NCI-H748 (cell line): ENCODE measurements at regions not wholly inside any gene's neighbourhood (a gene's known extent, or its start where the extent isn't known, plus 50 kb on each side); places are given as distances from the start of the nearest gene placed in this dataset.
A peak's percentile ranks its signal among the peaks of the same experiment; 100 is the strongest.

Experiments
- DNase-seq: peaks from one replicate; lab custom pipeline; 2025; ENCODE audit not compliant: unreplicated experiment; lab: John Stamatoyannopoulos, UW

GRCh38 chr5:124093658-124094057, 581.7 kb downstream of the CSNK1G3 start:
- DNase-seq: no peak

GRCh38 chr5:124090115-124090514, 578.1 kb downstream of the CSNK1G3 start:
- no peak for DNase-seq

- DNase-seq: no peak
These were observed 577.6 kb downstream of the CSNK1G3 start for GRCh38 chr5:124089578-124089977.

GRCh38 chr5:124088289-124089032, 576.5 kb downstream of the CSNK1G3 start:
- DNase-seq: peak; percentile 77

- peak; percentile 37 for DNase-seq
These were observed 575.8 kb downstream of the CSNK1G3 start for GRCh38 chr5:124087752-124088151.

GRCh38 chr5:124080256-124080655, 568.3 kb downstream of the CSNK1G3 start:
- peak; percentile 14 for DNase-seq

GRCh38 chr5:124079062-124079461, 567.1 kb downstream of the CSNK1G3 start:
- DNase-seq: no peak

- DNase-seq: no peak
These were observed 562.5 kb downstream of the CSNK1G3 start for GRCh38 chr5:124074500-124074899.

- DNase-seq: no peak
These were observed 560.6 kb downstream of the CSNK1G3 start for GRCh38 chr5:124072570-124072969.

GRCh38 chr5:124071039-124071438, 559.1 kb downstream of the CSNK1G3 start:
- no peak for DNase-seq

GRCh38 chr5:124065508-124065907, 553.5 kb downstream of the CSNK1G3 start:
- no peak for DNase-seq

GRCh38 chr5:124064956-124065355, 553.0 kb downstream of the CSNK1G3 start:
- no peak for DNase-seq

GRCh38 chr5:124061663-124062062, 549.7 kb downstream of the CSNK1G3 start:
- peak; percentile 46 for DNase-seq

GRCh38 chr5:124061068-124061430, 549.1 kb downstream of the CSNK1G3 start:
- DNase-seq: no peak

- DNase-seq: peak; percentile 23
These were observed 548.6 kb downstream of the CSNK1G3 start for GRCh38 chr5:124060413-124061067.

GRCh38 chr5:124060011-124060410, 548.0 kb downstream of the CSNK1G3 start:
- DNase-seq: no peak

- DNase-seq: peak; percentile 11
These were observed 547.2 kb downstream of the CSNK1G3 start for GRCh38 chr5:124059200-124059599.

GRCh38 chr5:124057724-124058231, 545.8 kb downstream of the CSNK1G3 start:
- DNase-seq: peak; percentile 39

GRCh38 chr5:124056991-124057723, 545.2 kb downstream of the CSNK1G3 start:
- DNase-seq: peak; percentile 96

GRCh38 chr5:124056326-124056990, 544.5 kb downstream of the CSNK1G3 start:
- DNase-seq: no peak

- DNase-seq: no peak
These were observed 543.8 kb downstream of the CSNK1G3 start for GRCh38 chr5:124055751-124056150.
